Stimulated activated CD8-positive, alpha-beta memory T cell treated with anti-CD3 and anti-CD28 coated beads, Interleukin-12 subunit alpha, Interleukin-12 subunit beta, amount 100 ng/mL, for 24 hours (primary cell): ENCODE measurements at regions not wholly inside any gene's neighbourhood (a gene's known extent, or its start where the extent isn't known, plus 50 kb on each side); places are given as distances from the start of the nearest gene placed in this dataset.
"Not testable (repeated sequence)": the region's sequence is repeated elsewhere in the genome, so short reads cannot be mapped to it uniquely, and the experiment has no call there.

Experiments
- DNase-seq: peaks from one replicate; pipeline ENCODE4 v3.0.0-alpha.2; 2020; ENCODE audit errors: extremely low read depth

GRCh38 chr4:184281231-184282139, 63.8 kb upstream of the ENPP6 start:
- no peak for DNase-seq

- no peak for DNase-seq
Measured at GRCh38 chr4:184280591-184281071, 63.0 kb upstream of the ENPP6 start.

GRCh38 chr4:184280137-184280536, 62.5 kb upstream of the ENPP6 start:
- DNase-seq, result no peak

- no peak for DNase-seq
Measured at GRCh38 chr4:184279496-184280061, 61.9 kb upstream of the ENPP6 start.

GRCh38 chr4:184277769-184278168, 60.1 kb upstream of the ENPP6 start:
- not testable (repeated sequence) for DNase-seq

- DNase-seq, result not testable (repeated sequence)
Measured at GRCh38 chr4:184277010-184277409, 59.3 kb upstream of the ENPP6 start.

- not testable (repeated sequence) for DNase-seq
Measured at GRCh38 chr4:184276346-184276745, 58.7 kb upstream of the ENPP6 start.

- DNase-seq, result no peak
Measured at GRCh38 chr4:184275766-184276165, 58.1 kb upstream of the ENPP6 start.

GRCh38 chr4:184274286-184274951, 56.7 kb upstream of the ENPP6 start:
- DNase-seq, result no peak

GRCh38 chr4:184273166-184274147, 55.8 kb upstream of the ENPP6 start:
- no peak for DNase-seq

GRCh38 chr4:184270808-184271413, 53.2 kb upstream of the ENPP6 start:
- no peak for DNase-seq

- no peak for DNase-seq
Measured at GRCh38 chr4:184269879-184270430, 52.3 kb upstream of the ENPP6 start.

GRCh38 chr4:184268584-184269160, 51.0 kb upstream of the ENPP6 start:
- DNase-seq, result no peak

GRCh38 chr4:184267673-184268583, 50.3 kb upstream of the ENPP6 start:
- DNase-seq, result peak; percentile 47
